Neural cell (in vitro differentiated cells): ENCODE measurements at regions not wholly inside any gene's neighbourhood (a gene's known extent, or its start where the extent isn't known, plus 50 kb on each side); places are given as distances from the start of the nearest gene placed in this dataset.

Experiments
- CTCF ChIP-seq: fragments of 450-650 bp; IDR thresholded peaks from 2 replicates; pipeline ENCODE4 v1.5.1; 2014; ENCODE audit warnings: antibody characterized with exemption, mild to moderate bottlenecking, moderate library complexity; ENCODE audit not compliant: poor library complexity, severe bottlenecking
- EP300 ChIP-seq: fragments of 450-650 bp; conservative IDR thresholded peaks from 2 replicates; pipeline ENCODE4 v1.6.1; 2014; ENCODE audit warnings: antibody characterized with exemption, mild to moderate bottlenecking, moderate library complexity; ENCODE audit not compliant: poor library complexity, severe bottlenecking
- EZH2 ChIP-seq: fragments of 200-600, 300-800 bp; shearing (Covaris generic), sonication (generic); IDR thresholded peaks from 2 replicates; pipeline ENCODE4 v1.6.1; 2014; ENCODE audit warnings: antibody characterized with exemption, low read length, borderline replicate concordance, mild to moderate bottlenecking; ENCODE audit not compliant: insufficient read depth, poor library complexity, severe bottlenecking
- RAD21 ChIP-seq: fragments of 450-650 bp; conservative IDR thresholded peaks from 2 replicates; pipeline ENCODE4 v1.6.1; 2014; ENCODE audit warnings: antibody characterized with exemption, mild to moderate bottlenecking, moderate library complexity
- TAF1 ChIP-seq: IDR thresholded peaks from 2 replicates; pipeline ENCODE4 v1.6.1; 2012; ENCODE audit warnings: low read depth

GRCh38 chr6:146901940-146902816 is 302.0 kb upstream of the STXBP5 start:
- TF ChIP-seq RAD21 (peak; percentile 22), EZH2 (no peak), TAF1 (no peak), CTCF (no peak), EP300 (no peak)
